GM13977 (cell line): ENCODE measurements at regions not wholly inside any gene's neighbourhood (a gene's known extent, or its start where the extent isn't known, plus 50 kb on each side); places are given as distances from the start of the nearest gene placed in this dataset.

Experiments used
- DNase-seq: peaks from one replicate; pipeline ENCODE4 v3.0.0; 2012; ENCODE audit warnings: low spot score
- in situ Hi-C: fragments of 300-500 bp; cut with MboI; formaldehyde crosslinking; loops from one replicate; pipeline ENCODE4 v1.12.0; 2022; ENCODE audit warnings: low sequenced_read_pairs, low pct_unique_long_range_greater_than_20kb, mixed read lengths, inconsistent platforms; ENCODE audit not compliant: unreplicated experiment
- TF ChIP-seq, protein P1 (sequence below): IDR thresholded peaks from 2 replicates; pipeline ENCODE4 v1.5.1; 2012; ENCODE audit warnings: mild to moderate bottlenecking, control low read depth; ENCODE audit not compliant: insufficient read depth; ENCODE audit errors: extremely low read depth, missing control alignments

GRCh38 chr2:239689985-239690384 lies 289.2 kb upstream of the HDAC4 start:
- no peak for DNase-seq
- in situ Hi-C loops, result no loop called here
- TF ChIP-seq, protein P1, sequence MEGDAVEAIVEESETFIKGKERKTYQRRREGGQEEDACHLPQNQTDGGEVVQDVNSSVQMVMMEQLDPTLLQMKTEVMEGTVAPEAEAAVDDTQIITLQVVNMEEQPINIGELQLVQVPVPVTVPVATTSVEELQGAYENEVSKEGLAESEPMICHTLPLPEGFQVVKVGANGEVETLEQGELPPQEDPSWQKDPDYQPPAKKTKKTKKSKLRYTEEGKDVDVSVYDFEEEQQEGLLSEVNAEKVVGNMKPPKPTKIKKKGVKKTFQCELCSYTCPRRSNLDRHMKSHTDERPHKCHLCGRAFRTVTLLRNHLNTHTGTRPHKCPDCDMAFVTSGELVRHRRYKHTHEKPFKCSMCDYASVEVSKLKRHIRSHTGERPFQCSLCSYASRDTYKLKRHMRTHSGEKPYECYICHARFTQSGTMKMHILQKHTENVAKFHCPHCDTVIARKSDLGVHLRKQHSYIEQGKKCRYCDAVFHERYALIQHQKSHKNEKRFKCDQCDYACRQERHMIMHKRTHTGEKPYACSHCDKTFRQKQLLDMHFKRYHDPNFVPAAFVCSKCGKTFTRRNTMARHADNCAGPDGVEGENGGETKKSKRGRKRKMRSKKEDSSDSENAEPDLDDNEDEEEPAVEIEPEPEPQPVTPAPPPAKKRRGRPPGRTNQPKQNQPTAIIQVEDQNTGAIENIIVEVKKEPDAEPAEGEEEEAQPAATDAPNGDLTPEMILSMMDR, result no peak

GRCh38 chr2:239689410-239689809 lies 288.6 kb upstream of the HDAC4 start:
- TF ChIP-seq, protein P1, result no peak
- in situ Hi-C loops, result no loop called here

DNA sequence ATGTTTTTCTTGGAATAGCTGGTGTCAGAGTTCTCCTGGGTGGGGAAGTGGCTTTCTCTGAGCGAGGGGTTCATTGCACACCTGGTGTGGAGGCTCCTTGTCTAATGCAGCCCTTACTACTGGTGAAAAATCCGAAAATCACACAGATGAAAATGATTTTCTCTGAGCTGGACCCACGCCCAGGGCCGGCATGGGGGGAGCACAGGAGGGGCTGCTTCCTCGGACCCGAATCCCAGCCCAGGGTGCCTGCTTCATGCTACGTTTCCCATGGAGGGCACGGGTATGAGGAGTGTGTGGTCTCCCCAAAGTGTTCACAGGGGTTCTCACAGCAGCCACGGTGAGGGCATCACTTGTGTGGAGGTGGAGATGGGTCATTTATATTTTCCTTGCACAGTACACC lies 288.0 kb upstream of the HDAC4 start:
- TF ChIP-seq, protein P1, result no peak
- DNase-seq, result no peak
- in situ Hi-C loops, result no loop called here

More at GRCh38 chr2:239689410-239689809, 288.6 kb upstream of the HDAC4 start:
- no peak for DNase-seq

DNA sequence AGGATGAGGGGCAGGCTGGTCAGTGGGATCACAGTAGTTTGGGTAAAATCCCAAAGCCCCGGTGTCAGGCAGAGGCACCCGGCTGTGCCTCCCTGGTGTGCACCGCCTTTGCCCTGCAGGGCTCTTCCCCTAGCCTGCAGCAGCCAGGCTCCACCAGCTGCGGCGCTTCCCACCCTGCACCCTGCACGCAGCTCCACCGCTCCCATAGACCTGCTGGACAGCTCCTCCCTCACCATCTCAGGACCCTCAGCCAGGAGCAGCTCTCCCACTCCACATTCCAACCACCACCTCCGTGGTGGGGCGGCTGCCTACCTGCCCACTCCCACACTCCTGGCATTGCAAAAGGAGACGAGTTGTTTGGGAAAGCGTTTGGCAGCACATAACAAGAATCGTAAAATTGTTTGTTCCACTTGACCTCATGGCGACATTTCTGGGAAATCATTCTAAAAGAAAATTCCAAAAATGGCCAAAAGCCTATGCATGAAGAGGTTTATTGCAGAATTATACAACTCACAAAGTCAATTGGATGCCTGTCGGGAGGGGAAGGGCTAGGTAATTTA lies 287.4 kb upstream of the HDAC4 start:
- TF ChIP-seq, protein P1, result no peak
- in situ Hi-C loops, result no loop called here
- no peak for DNase-seq

- no peak for DNase-seq
These were observed 286.6 kb upstream of the HDAC4 start for GRCh38 chr2:239687441-239687840.

DNA sequence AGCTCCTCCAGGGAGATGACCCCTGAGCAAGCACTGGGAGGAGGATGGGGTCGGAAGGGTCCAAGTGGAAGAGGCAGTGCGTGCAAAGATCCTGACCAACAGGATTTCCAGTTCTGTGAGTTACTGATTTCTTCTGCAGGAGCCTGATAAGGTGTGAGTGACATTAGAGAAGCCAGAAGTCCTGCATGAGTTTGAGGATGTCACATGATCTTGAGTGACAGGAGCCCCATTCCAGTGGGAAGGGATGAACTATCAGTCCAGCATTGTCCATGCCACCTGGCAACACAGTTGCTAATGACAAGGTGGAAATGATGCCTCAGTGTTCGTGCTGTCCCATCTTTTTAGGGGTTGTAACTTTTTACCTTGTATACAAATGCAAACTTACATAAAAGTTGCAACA lies 285.1 kb upstream of the HDAC4 start:
- in situ Hi-C loops, result no loop called here
- TF ChIP-seq, protein P1, result no peak
- no peak for DNase-seq

More at GRCh38 chr2:239687441-239687840, 286.6 kb upstream of the HDAC4 start:
- in situ Hi-C loops, result no loop called here
- TF ChIP-seq, protein P1, result no peak

- DNase-seq, result no peak
- in situ Hi-C loops, result no loop called here
- TF ChIP-seq, protein P1, result no peak
These were observed 284.7 kb upstream of the HDAC4 start for GRCh38 chr2:239685556-239685955.
